ENCODE measurements at regions not wholly inside any gene's neighbourhood (a gene's known extent, or its start where the extent isn't known, plus 50 kb on each side); places are given as distances from the start of the nearest gene placed in this dataset.

- TF ChIP-seq CTCF (IDR thresholded peaks at IDR 0.05) (no peak), POLR2A (IDR thresholded peaks at IDR 0.05) (no peak)
Measured at GRCh38 chr2:12484536-12485115, 232.1 kb upstream of the TRIB2 start.
